Ishikawa (cell line): ENCODE measurements at regions not wholly inside any gene's neighbourhood (a gene's known extent, or its start where the extent isn't known, plus 50 kb on each side); places are given as distances from the start of the nearest gene placed in this dataset.

ENCODE experiments used
- CEBPB ChIP-seq: IDR thresholded peaks from 2 replicates; pipeline ENCODE4 v1.6.1; 2012
- CREB1 ChIP-seq: IDR thresholded peaks from 2 replicates; pipeline ENCODE4 v1.6.1; 2012; ENCODE audit warnings: low read depth
- EGR1 ChIP-seq: IDR thresholded peaks from 2 replicates; pipeline ENCODE4 v1.6.1; 2012
- EP300 ChIP-seq: IDR thresholded peaks from 2 replicates; pipeline ENCODE4 v1.6.1; 2012; ENCODE audit warnings: borderline replicate concordance
- FOXM1 ChIP-seq: IDR thresholded peaks from 2 replicates; pipeline ENCODE4 v1.6.1; 2012; ENCODE audit warnings: low read depth, borderline replicate concordance
- NFIC ChIP-seq: IDR thresholded peaks from 2 replicates; pipeline ENCODE4 v1.6.1; 2012
- RAD21 ChIP-seq: IDR thresholded peaks from 2 replicates; pipeline ENCODE4 v1.6.1; 2012; ENCODE audit warnings: low read depth
- TAF1 ChIP-seq: IDR thresholded peaks from 2 replicates; pipeline ENCODE4 v1.6.1; 2012; ENCODE audit warnings: low read depth, mild to moderate bottlenecking
- TCF12 ChIP-seq: IDR thresholded peaks from 2 replicates; pipeline ENCODE4 v1.6.1; 2012; ENCODE audit warnings: low read depth
- TEAD4 ChIP-seq: IDR thresholded peaks from 2 replicates; pipeline ENCODE4 v1.6.1; 2012
- USF1 ChIP-seq: IDR thresholded peaks from 2 replicates; pipeline ENCODE4 v1.6.1; 2012
- YY1 ChIP-seq: IDR thresholded peaks from 2 replicates; pipeline ENCODE4 v1.6.1; 2012; ENCODE audit warnings: low read depth
- ZBTB7A ChIP-seq: IDR thresholded peaks from 2 replicates; pipeline ENCODE4 v1.6.1; 2012; ENCODE audit warnings: low read depth
- TF ChIP-seq, protein P1 (sequence below): IDR thresholded peaks from 2 replicates; pipeline ENCODE4 v1.6.1; 2012
- TF ChIP-seq, protein P2 (sequence below): IDR thresholded peaks from 2 replicates; pipeline ENCODE4 v1.6.1; 2012; ENCODE audit warnings: low read depth, mild to moderate bottlenecking

GRCh38 chr3:197380786-197381185, 82.4 kb upstream of the DLG1 start:
- TF ChIP-seq, protein P1, sequence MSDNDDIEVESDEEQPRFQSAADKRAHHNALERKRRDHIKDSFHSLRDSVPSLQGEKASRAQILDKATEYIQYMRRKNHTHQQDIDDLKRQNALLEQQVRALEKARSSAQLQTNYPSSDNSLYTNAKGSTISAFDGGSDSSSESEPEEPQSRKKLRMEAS = no peak
- TF ChIP-seq CEBPB = no peak
- no peak for TF ChIP-seq EGR1
- TF ChIP-seq TEAD4 = no peak
- no peak for TF ChIP-seq TAF1
- no peak for TF ChIP-seq ZBTB7A
- no peak for TF ChIP-seq RAD21
- no peak for TF ChIP-seq YY1
- TF ChIP-seq CREB1 = no peak
- TF ChIP-seq USF1 = no peak
- no peak for TF ChIP-seq FOXM1
- TF ChIP-seq, protein P2, sequence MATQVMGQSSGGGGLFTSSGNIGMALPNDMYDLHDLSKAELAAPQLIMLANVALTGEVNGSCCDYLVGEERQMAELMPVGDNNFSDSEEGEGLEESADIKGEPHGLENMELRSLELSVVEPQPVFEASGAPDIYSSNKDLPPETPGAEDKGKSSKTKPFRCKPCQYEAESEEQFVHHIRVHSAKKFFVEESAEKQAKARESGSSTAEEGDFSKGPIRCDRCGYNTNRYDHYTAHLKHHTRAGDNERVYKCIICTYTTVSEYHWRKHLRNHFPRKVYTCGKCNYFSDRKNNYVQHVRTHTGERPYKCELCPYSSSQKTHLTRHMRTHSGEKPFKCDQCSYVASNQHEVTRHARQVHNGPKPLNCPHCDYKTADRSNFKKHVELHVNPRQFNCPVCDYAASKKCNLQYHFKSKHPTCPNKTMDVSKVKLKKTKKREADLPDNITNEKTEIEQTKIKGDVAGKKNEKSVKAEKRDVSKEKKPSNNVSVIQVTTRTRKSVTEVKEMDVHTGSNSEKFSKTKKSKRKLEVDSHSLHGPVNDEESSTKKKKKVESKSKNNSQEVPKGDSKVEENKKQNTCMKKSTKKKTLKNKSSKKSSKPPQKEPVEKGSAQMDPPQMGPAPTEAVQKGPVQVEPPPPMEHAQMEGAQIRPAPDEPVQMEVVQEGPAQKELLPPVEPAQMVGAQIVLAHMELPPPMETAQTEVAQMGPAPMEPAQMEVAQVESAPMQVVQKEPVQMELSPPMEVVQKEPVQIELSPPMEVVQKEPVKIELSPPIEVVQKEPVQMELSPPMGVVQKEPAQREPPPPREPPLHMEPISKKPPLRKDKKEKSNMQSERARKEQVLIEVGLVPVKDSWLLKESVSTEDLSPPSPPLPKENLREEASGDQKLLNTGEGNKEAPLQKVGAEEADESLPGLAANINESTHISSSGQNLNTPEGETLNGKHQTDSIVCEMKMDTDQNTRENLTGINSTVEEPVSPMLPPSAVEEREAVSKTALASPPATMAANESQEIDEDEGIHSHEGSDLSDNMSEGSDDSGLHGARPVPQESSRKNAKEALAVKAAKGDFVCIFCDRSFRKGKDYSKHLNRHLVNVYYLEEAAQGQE = no peak
- TF ChIP-seq NFIC = no peak
- TF ChIP-seq TCF12 = no peak
- no peak for TF ChIP-seq EP300

- no peak for TF ChIP-seq EP300
- TF ChIP-seq, protein P1 = no peak
- TF ChIP-seq, protein P2 = no peak
- no peak for TF ChIP-seq USF1
- TF ChIP-seq EGR1 = no peak
- TF ChIP-seq YY1 = no peak
- no peak for TF ChIP-seq NFIC
- TF ChIP-seq ZBTB7A = no peak
- no peak for TF ChIP-seq CREB1
- TF ChIP-seq CEBPB = no peak
- no peak for TF ChIP-seq RAD21
- TF ChIP-seq FOXM1 = no peak
- no peak for TF ChIP-seq TEAD4
- TF ChIP-seq TAF1 = no peak
- no peak for TF ChIP-seq TCF12
These were observed 80.7 kb upstream of the DLG1 start for GRCh38 chr3:197378985-197379718.

- TF ChIP-seq EGR1 = no peak
- no peak for TF ChIP-seq TCF12
- TF ChIP-seq TEAD4 = no peak
- TF ChIP-seq, protein P1 = no peak
- no peak for TF ChIP-seq CEBPB
- TF ChIP-seq EP300 = no peak
- TF ChIP-seq TAF1 = no peak
- TF ChIP-seq RAD21 = no peak
- TF ChIP-seq NFIC = no peak
- no peak for TF ChIP-seq FOXM1
- TF ChIP-seq YY1 = no peak
- TF ChIP-seq USF1 = no peak
These were observed 78.5 kb upstream of the DLG1 start for GRCh38 chr3:197376735-197377555.

DNA sequence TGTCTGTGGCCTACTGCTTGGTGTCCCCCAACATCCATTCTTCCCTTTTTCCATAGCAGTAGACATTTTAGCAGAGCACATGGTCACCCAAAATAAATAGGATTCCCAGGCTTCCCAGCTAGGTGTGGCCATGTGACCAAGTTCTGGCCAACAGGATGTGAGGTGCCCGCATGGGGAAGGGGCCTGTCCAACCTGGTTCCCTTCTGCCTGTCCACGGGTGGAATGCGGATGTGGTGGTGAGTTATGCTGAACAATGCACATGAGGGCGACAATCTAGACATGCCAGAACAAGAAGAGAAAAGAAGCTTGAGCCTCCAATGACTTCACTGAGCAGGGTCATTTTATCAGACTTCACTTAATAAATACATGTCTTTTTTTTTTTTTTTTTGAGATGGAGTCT, 77.6 kb upstream of the DLG1 start:
- TF ChIP-seq EP300 (no peak), CREB1 (no peak), TCF12 (no peak), YY1 (no peak), TEAD4 (no peak), USF1 (no peak), RAD21 (no peak), FOXM1 (no peak), CEBPB (no peak), ZBTB7A (no peak), EGR1 (no peak)
- TF ChIP-seq, protein P2 = no peak
- TF ChIP-seq, protein P1 = no peak
